ENCODE measurements at regions not wholly inside any gene's neighbourhood (a gene's known extent, or its start where the extent isn't known, plus 50 kb on each side); places are given as distances from the start of the nearest gene placed in this dataset.

DNA sequence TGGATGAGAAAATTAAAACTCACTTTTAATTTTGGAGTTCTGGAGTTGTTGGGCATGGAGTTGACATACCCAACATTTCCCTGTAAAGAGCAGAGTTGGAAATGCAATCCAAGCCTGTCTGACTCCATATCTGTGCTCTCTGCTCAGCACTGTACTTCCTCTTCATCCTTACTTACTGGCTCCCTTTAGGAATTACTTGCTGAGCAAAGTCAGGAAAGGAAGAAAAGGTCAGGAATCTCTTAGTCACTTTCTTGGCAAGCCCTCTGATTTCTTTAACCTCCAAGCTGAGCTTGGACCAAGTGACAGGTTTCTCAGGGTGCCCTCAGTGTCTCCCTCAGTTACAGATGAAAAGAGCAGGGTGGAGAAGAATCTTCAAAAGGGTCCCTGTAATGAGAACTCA, 501.5 kb downstream of the ZIC3 start (continued):
- TF ChIP-seq, protein P1, sequence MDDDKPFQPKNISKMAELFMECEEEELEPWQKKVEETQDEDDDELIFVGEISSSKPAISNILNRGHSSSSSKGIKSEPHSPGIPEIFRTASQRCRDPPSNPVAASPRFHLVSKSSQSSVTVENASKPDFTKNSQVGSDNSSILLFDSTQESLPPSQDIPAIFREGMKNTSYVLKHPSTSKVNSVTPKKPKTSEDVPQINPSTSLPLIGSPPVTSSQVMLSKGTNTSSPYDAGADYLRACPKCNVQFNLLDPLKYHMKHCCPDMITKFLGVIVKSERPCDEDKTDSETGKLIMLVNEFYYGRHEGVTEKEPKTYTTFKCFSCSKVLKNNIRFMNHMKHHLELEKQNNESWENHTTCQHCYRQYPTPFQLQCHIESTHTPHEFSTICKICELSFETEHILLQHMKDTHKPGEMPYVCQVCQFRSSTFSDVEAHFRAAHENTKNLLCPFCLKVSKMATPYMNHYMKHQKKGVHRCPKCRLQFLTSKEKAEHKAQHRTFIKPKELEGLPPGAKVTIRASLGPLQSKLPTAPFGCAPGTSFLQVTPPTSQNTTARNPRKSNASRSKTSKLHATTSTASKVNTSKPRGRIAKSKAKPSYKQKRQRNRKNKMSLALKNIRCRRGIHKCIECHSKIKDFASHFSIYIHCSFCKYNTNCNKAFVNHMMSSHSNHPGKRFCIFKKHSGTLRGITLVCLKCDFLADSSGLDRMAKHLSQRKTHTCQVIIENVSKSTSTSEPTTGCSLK (tag by site-specific recombination; IDR thresholded peaks at IDR 0.05), result no peak
- TF ChIP-seq, protein P2, sequence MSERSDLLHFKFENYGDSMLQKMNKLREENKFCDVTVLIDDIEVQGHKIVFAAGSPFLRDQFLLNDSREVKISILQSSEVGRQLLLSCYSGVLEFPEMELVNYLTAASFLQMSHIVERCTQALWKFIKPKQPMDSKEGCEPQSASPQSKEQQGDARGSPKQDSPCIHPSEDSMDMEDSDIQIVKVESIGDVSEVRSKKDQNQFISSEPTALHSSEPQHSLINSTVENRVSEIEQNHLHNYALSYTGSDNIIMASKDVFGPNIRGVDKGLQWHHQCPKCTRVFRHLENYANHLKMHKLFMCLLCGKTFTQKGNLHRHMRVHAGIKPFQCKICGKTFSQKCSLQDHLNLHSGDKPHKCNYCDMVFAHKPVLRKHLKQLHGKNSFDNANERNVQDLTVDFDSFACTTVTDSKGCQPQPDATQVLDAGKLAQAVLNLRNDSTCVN (tag by site-specific recombination; optimal IDR thresholded peaks at IDR 0.05), result no peak
- no peak for TF ChIP-seq ZNF510 (tag by site-specific recombination; IDR thresholded peaks at IDR 0.05; ENCODE audit: insufficient replicate concordance)
- TF ChIP-seq SCRT2 (tag by site-specific recombination; IDR thresholded peaks at IDR 0.05), result no peak
- no peak for TF ChIP-seq ZNF350 (tag by site-specific recombination; IDR thresholded peaks at IDR 0.05)
- no peak for TF ChIP-seq ZNF121 (tag by site-specific recombination; IDR thresholded peaks at IDR 0.05)
- TF ChIP-seq ZBTB1 (tag by site-specific recombination; IDR thresholded peaks at IDR 0.05), result no peak
- no peak for TF ChIP-seq ZNF404 (tag by site-specific recombination; IDR thresholded peaks at IDR 0.05)

DNA sequence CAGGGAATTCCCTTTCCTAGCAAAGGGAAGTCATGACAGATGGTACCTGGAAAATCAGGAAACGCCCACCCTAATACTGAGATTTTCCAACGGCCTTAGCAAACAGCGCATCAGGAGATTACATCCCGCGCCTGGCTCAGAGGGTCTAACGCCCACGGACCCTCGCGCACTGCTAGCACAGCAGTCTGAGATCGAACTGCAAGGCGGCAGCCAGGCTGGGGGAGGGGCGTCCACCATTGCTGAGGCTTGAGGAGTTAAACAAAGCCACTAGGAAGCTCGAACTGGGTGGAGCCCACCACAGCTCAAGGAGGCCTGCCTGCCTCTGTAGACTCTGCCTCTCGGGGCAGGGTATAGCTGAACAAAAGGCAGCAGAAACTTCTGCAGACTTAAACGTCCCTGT, 507.7 kb downstream of the ZIC3 start:
- POLR2A ChIA-PET, result no interaction called here
- Histone ChIP-seq H3K36me3 (ENCODE audit: control insufficient read depth in 2 of 2, insufficient read depth in 1 of 2, low read length in 2 of 2) (no peaks in the 10 kb centered on the region), H3K4me3 (ENCODE audit: low read depth, low read length) (no peak overlapping the region), H3K4me1 (ENCODE audit: control insufficient read depth, insufficient read depth, low read length) (no peaks in the 10 kb centered on the region), H3K9me3 (ENCODE audit: control insufficient read depth, insufficient read depth, low read depth, low read length) (no peaks in the 10 kb centered on the region), H3K27ac (ENCODE audit: extremely low read depth, low read depth, low read length) (no peak overlapping the region)
- CTCF ChIA-PET, result no interaction called here
- no peak for TF ChIP-seq ZNF501 (tag by site-specific recombination; IDR thresholded peaks at IDR 0.05)
- no peak for TF ChIP-seq ZBTB8A (tag by site-specific recombination; IDR thresholded peaks at IDR 0.05)
- no peak for TF ChIP-seq MZF1 (tag by site-specific recombination; IDR thresholded peaks at IDR 0.05; ENCODE audit: borderline replicate concordance)
- no peak for TF ChIP-seq ZNF610 (tag by site-specific recombination; IDR thresholded peaks at IDR 0.05; ENCODE audit: borderline replicate concordance)
- TF ChIP-seq, protein P3, sequence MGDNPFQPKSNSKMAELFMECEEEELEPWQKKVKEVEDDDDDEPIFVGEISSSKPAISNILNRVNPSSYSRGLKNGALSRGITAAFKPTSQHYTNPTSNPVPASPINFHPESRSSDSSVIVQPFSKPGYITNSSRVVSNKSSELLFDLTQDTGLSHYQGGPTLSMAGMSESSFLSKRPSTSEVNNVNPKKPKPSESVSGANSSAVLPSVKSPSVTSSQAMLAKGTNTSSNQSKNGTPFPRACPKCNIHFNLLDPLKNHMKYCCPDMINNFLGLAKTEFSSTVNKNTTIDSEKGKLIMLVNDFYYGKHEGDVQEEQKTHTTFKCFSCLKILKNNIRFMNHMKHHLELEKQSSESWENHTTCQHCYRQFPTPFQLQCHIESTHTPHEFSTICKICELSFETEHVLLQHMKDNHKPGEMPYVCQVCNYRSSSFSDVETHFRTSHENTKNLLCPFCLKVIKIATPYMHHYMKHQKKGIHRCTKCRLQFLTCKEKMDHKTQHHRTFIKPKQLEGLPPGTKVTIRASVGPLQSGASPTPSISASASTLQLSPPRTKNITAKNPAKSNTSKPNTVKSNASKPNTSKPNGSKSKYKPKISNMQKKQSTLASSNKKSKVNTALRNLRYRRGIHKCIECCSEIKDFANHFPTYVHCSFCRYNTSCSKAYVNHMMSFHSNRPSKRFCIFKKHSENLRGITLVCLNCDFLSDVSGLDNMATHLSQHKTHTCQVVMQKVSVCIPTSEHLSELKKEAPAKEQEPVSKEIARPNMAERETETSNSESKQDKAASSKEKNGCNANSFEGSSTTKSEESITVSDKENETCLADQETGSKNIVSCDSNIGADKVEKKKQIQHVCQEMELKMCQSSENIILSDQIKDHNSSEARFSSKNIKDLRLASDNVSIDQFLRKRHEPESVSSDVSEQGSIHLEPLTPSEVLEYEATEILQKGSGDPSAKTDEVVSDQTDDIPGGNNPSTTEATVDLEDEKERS (tag by site-specific recombination; IDR thresholded peaks at IDR 0.05), result no peak
- TF ChIP-seq EGR2 (tag by site-specific recombination; IDR thresholded peaks at IDR 0.05; ENCODE audit: low read depth), result no peak
- TF ChIP-seq, protein P4, sequence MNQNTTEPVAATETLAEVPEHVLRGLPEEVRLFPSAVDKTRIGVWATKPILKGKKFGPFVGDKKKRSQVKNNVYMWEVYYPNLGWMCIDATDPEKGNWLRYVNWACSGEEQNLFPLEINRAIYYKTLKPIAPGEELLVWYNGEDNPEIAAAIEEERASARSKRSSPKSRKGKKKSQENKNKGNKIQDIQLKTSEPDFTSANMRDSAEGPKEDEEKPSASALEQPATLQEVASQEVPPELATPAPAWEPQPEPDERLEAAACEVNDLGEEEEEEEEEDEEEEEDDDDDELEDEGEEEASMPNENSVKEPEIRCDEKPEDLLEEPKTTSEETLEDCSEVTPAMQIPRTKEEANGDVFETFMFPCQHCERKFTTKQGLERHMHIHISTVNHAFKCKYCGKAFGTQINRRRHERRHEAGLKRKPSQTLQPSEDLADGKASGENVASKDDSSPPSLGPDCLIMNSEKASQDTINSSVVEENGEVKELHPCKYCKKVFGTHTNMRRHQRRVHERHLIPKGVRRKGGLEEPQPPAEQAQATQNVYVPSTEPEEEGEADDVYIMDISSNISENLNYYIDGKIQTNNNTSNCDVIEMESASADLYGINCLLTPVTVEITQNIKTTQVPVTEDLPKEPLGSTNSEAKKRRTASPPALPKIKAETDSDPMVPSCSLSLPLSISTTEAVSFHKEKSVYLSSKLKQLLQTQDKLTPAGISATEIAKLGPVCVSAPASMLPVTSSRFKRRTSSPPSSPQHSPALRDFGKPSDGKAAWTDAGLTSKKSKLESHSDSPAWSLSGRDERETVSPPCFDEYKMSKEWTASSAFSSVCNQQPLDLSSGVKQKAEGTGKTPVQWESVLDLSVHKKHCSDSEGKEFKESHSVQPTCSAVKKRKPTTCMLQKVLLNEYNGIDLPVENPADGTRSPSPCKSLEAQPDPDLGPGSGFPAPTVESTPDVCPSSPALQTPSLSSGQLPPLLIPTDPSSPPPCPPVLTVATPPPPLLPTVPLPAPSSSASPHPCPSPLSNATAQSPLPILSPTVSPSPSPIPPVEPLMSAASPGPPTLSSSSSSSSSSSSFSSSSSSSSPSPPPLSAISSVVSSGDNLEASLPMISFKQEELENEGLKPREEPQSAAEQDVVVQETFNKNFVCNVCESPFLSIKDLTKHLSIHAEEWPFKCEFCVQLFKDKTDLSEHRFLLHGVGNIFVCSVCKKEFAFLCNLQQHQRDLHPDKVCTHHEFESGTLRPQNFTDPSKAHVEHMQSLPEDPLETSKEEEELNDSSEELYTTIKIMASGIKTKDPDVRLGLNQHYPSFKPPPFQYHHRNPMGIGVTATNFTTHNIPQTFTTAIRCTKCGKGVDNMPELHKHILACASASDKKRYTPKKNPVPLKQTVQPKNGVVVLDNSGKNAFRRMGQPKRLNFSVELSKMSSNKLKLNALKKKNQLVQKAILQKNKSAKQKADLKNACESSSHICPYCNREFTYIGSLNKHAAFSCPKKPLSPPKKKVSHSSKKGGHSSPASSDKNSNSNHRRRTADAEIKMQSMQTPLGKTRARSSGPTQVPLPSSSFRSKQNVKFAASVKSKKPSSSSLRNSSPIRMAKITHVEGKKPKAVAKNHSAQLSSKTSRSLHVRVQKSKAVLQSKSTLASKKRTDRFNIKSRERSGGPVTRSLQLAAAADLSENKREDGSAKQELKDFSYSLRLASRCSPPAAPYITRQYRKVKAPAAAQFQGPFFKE (tag by site-specific recombination; IDR thresholded peaks at IDR 0.05; ENCODE audit: borderline replicate concordance), result no peak
- TF ChIP-seq, protein P5, sequence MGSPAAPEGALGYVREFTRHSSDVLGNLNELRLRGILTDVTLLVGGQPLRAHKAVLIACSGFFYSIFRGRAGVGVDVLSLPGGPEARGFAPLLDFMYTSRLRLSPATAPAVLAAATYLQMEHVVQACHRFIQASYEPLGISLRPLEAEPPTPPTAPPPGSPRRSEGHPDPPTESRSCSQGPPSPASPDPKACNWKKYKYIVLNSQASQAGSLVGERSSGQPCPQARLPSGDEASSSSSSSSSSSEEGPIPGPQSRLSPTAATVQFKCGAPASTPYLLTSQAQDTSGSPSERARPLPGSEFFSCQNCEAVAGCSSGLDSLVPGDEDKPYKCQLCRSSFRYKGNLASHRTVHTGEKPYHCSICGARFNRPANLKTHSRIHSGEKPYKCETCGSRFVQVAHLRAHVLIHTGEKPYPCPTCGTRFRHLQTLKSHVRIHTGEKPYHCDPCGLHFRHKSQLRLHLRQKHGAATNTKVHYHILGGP (tag by site-specific recombination; IDR thresholded peaks at IDR 0.05), result no peak
- no peak for TF ChIP-seq ZNF561 (tag by site-specific recombination; IDR thresholded peaks at IDR 0.05; ENCODE audit: borderline replicate concordance)
- TF ChIP-seq, protein P6, sequence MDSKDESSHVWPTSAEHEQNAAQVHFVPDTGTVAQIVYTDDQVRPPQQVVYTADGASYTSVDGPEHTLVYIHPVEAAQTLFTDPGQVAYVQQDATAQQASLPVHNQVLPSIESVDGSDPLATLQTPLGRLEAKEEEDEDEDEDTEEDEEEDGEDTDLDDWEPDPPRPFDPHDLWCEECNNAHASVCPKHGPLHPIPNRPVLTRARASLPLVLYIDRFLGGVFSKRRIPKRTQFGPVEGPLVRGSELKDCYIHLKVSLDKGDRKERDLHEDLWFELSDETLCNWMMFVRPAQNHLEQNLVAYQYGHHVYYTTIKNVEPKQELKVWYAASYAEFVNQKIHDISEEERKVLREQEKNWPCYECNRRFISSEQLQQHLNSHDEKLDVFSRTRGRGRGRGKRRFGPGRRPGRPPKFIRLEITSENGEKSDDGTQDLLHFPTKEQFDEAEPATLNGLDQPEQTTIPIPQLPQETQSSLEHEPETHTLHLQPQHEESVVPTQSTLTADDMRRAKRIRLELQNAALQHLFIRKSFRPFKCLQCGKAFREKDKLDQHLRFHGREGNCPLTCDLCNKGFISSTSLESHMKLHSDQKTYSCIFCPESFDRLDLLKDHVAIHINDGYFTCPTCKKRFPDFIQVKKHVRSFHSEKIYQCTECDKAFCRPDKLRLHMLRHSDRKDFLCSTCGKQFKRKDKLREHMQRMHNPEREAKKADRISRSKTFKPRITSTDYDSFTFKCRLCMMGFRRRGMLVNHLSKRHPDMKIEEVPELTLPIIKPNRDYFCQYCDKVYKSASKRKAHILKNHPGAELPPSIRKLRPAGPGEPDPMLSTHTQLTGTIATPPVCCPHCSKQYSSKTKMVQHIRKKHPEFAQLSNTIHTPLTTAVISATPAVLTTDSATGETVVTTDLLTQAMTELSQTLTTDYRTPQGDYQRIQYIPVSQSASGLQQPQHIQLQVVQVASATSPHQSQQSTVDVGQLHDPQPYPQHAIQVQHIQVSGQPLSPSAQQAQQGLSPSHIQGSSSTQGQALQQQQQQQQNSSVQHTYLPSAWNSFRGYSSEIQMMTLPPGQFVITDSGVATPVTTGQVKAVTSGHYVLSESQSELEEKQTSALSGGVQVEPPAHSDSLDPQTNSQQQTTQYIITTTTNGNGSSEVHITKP (tag by site-specific recombination; IDR thresholded peaks at IDR 0.05), result no peak
